ENCODE measurements at regions not wholly inside any gene's neighbourhood (a gene's known extent, or its start where the extent isn't known, plus 50 kb on each side); places are given as distances from the start of the nearest gene placed in this dataset.

GRCh38 chr1:244318078-244318477, 133.6 kb downstream of the ADSS2 start:
- TF ChIP-seq CTCF (conservative IDR thresholded peaks at IDR 0.05 in 1 of 2, IDR thresholded peaks at IDR 0.05 in 1 of 2; ENCODE audit: extremely low read depth in 1 of 2, insufficient read depth in 1 of 2, low read depth in 1 of 2, low read length in 2 of 2) (no peak), EZH2 (IDR thresholded peaks at IDR 0.05; ENCODE audit: borderline replicate concordance, low read length) (no peak)

Measured in mammary epithelial cell (primary cell).